ENCODE measurements at regions not wholly inside any gene's neighbourhood (a gene's known extent, or its start where the extent isn't known, plus 50 kb on each side); places are given as distances from the start of the nearest gene placed in this dataset.

DNA sequence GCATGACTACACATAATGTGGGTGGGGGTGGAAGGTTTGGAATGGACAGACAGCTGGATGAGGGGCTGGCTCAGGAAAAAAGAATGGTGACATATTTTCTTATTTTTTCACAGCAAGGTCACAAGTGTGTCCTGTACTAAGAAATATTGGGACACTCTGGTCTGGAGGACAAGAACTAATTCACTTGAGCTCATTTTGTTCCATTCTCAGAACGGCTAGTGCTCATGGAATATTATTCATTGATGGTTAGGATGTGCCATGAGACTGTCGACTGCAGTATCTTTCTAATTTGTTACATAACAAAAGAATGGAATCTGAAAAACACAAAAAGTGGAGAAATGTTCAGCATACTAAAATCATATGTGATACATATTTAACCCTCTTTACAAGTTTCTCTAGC is 149.5 kb downstream of the BMP4 start:
- no peak overlapping the region for H3K4me2 ChIP-seq
- no peak overlapping the region for H2AFZ ChIP-seq (ENCODE audit: low read depth)
- TF ChIP-seq SMC3 (IDR thresholded peaks at IDR 0.05; ENCODE audit: low read depth, low read length) (no peak), SIN3A (IDR thresholded peaks at IDR 0.05; ENCODE audit: borderline replicate concordance, low read depth, low read length) (no peak), GABPA (IDR thresholded peaks at IDR 0.05; ENCODE audit: low read depth) (no peak), ELF1 (IDR thresholded peaks at IDR 0.05) (no peak), IRF3 (IDR thresholded peaks at IDR 0.05; ENCODE audit: low read depth, low read length) (no peak), CHD2 (IDR thresholded peaks at IDR 0.05; ENCODE audit: low read length, partially characterized antibody) (no peak), RAD21 (IDR thresholded peaks at IDR 0.05; ENCODE audit: low read length) (no peak), MEF2A (IDR thresholded peaks at IDR 0.05; ENCODE audit: borderline replicate concordance, low read depth) (no peak), CTCF (IDR thresholded peaks at IDR 0.05) (no peak), NRF1 (IDR thresholded peaks at IDR 0.05; ENCODE audit: low read depth, low read length) (no peak), TAF1 (IDR thresholded peaks at IDR 0.05; ENCODE audit: borderline replicate concordance, low read depth, low read length) (no peak), FOXM1 (IDR thresholded peaks at IDR 0.05; ENCODE audit: low read depth) (no peak), USF1 (IDR thresholded peaks at IDR 0.05; ENCODE audit: borderline replicate concordance, low read depth) (no peak), POLR2AphosphoS5 (IDR thresholded peaks at IDR 0.05; ENCODE audit: low read depth, low read length) (no peak)
- TF ChIP-seq, protein P1, sequence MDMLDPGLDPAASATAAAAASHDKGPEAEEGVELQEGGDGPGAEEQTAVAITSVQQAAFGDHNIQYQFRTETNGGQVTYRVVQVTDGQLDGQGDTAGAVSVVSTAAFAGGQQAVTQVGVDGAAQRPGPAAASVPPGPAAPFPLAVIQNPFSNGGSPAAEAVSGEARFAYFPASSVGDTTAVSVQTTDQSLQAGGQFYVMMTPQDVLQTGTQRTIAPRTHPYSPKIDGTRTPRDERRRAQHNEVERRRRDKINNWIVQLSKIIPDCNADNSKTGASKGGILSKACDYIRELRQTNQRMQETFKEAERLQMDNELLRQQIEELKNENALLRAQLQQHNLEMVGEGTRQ (IDR thresholded peaks at IDR 0.05; ENCODE audit: borderline replicate concordance, low read depth, low read length), result no peak
- TF ChIP-seq, protein P2, sequence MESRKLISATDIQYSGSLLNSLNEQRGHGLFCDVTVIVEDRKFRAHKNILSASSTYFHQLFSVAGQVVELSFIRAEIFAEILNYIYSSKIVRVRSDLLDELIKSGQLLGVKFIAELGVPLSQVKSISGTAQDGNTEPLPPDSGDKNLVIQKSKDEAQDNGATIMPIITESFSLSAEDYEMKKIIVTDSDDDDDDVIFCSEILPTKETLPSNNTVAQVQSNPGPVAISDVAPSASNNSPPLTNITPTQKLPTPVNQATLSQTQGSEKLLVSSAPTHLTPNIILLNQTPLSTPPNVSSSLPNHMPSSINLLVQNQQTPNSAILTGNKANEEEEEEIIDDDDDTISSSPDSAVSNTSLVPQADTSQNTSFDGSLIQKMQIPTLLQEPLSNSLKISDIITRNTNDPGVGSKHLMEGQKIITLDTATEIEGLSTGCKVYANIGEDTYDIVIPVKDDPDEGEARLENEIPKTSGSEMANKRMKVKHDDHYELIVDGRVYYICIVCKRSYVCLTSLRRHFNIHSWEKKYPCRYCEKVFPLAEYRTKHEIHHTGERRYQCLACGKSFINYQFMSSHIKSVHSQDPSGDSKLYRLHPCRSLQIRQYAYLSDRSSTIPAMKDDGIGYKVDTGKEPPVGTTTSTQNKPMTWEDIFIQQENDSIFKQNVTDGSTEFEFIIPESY (IDR thresholded peaks at IDR 0.05; ENCODE audit: borderline replicate concordance, low read depth), result no peak
- ChIA-PET POLR2A (no interaction called here), CTCF (no interaction called here)
- H3F3A ChIP-seq (replicated peaks; ENCODE audit: insufficient read depth), result no peaks in the 10 kb centered on the region
- no peaks in the 10 kb centered on the region for H4K20me1 ChIP-seq (ENCODE audit: insufficient read depth)
- H3K9me2 ChIP-seq, result no peaks in the 10 kb centered on the region
- no peak overlapping the region for H3K9ac ChIP-seq
- H3K9me3 ChIP-seq, result no peaks in the 10 kb centered on the region
- no peak overlapping the region for H3K27ac ChIP-seq (ENCODE audit: low read depth in 2 of 2, low read length in 1 of 2)
- no peaks in the 10 kb centered on the region for H3K36me3 ChIP-seq (replicated peaks in 1 of 2; ENCODE audit: control insufficient read depth in 1 of 2, insufficient read depth in 2 of 2, low read length in 1 of 2)
- H3K27me3 ChIP-seq (ENCODE audit: insufficient read depth), result no peaks in the 10 kb centered on the region
- 3% methylated on average over 2 of the region's 2 CpGs for WGBS (ENCODE audit: low lambda C conversion rate)
- no peak for DNase-seq
- no peak overlapping the region for H3K4me3 ChIP-seq (ENCODE audit: low read depth in 2 of 2, low read length in 1 of 2)
- H3K4me1 ChIP-seq (ENCODE audit: control insufficient read depth in 1 of 2, insufficient read depth in 2 of 2, low read depth in 1 of 2, low read length in 1 of 2), result no peaks in the 10 kb centered on the region
- H3K79me2 ChIP-seq (ENCODE audit: insufficient read depth), result no peaks in the 10 kb centered on the region
